GM19455 (cell line): ENCODE measurements at regions not wholly inside any gene's neighbourhood (a gene's known extent, or its start where the extent isn't known, plus 50 kb on each side); places are given as distances from the start of the nearest gene placed in this dataset.
"Not testable (repeated sequence)": the region's sequence is repeated elsewhere in the genome, so short reads cannot be mapped to it uniquely, and the experiment has no call there.

Source experiments
- ATAC-seq: cut with Tn5 transposase; IDR thresholded peaks from one replicate; pipeline ENCODE4 v1.9.1; 2021; ENCODE audit not compliant: unreplicated experiment

DNA sequence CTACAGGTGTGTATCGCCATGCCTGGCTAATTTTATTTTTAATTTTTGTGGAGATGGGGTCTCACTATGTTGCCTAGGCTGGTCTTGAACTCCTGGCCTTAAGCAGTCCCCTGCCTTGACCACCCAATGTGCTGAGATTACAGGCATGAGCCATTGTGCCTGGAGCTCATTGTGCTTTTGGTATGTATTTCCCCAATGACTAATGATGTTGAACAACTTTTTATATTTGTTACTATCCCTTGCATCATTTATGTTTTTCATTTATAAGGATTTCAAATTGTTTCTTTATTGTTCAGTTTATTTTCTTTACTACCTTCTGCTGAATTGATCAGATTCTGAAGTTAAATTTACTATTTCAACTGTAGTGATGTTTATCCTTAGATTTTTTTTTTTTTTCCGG is 199.7 kb downstream of the CEP135 start:
- no peak for ATAC-seq

DNA sequence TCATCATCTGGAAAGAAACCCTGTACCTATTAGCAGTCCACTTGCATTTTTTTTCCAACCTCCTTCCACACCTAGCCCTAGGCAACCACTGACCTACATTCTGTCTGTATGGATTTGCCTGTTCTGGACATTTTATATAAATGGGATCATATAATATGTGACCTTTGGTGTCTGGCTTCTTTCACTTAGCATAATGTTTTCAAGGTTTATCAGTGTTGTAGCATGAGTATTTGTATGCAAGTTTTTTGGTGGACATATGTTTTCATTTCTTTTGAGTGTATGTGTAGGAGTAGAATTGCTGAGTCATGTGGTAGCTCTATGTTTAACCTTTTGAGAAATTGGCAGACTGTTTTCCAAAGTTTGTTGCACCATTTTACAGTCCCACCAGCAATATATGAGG is 198.6 kb downstream of the CEP135 start:
- ATAC-seq, result no peak

DNA sequence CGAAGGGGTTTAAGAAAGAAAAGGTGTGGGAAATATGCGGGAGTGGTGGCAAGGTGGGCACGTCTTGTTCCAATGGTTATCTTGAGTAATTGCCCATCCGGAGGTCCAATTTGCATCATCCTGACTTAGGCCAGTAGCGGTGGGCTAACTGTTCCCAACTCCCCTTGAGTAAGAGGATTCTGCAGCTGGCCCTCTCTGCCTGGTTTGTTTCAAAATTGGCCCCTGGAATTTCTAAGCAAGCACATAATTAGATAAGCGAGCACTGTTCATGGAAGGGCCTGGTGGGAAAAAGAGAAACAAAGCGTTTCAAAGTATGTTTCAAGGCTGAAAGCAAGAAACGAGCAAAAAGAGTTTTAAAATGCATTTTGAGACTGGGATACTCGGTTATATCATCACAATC is 198.2 kb downstream of the CEP135 start:
- ATAC-seq, result no peak

DNA sequence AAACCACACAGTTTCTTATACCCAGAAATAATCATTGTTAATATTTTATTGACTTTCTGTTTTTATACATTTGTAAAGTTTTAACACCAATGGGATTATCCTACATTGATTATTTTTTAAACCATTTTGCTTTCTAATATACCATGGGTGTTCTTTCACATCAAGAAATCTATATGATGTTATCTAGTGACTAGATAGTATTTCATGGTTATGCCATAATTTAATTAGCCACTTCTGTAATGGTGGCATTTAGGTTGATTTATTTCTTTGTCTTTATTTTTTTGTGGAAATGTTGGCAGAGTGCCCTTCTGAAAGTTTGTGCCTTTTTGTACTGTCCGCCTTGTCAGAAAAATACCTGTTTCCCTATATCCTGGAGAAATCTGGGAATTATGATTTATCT is 193.3 kb downstream of the CEP135 start:
- no peak for ATAC-seq

DNA sequence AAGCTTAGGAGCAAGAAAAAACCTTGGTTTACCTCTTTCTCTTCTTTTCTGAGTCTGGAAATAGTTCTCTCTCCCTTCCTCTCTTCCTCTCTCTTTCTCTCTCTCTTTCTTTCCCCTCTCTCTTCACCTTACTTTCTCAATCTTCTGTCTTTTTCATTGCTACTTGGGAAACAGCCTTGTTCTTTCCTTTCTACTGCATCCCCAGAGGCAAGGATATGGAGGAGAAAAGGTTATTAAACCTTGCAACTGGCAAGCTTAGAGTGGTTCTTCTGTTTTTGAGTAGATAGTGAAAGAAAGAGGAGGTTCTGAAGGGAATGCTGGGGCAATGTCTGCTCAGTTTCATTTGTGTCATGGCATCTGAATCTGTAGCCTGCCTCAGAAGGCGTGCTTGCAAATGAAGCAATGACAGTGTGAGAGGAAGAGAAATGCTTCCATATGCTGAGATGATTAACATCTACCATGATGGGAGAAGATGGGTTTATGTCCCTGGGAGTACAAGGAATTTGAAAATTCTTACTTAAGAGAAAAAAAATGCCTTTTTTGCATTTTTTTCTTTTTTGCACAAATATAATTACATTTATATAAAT is 190.6 kb downstream of the CEP135 start:
- ATAC-seq, result no peak

DNA sequence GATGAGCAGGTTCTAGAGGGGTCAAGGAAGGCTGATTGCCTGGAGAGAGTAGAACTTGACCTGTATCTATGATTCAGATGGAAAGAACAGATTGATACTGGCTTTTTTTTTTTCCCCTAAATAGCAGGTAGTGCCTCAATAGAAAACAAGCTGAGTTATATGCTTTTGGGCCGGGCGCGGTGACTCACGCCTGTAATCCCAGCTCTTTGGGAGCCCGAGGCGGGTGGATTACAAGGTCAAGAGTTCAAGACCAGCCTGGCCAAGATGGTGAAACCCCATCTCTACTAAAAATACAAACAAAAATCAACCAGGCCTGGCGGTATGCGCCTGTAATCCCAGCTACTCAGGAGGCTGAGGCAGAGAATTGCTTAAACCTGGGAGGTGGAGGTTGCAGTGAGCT is 186.1 kb downstream of the CEP135 start:
- ATAC-seq, result not testable (repeated sequence)

DNA sequence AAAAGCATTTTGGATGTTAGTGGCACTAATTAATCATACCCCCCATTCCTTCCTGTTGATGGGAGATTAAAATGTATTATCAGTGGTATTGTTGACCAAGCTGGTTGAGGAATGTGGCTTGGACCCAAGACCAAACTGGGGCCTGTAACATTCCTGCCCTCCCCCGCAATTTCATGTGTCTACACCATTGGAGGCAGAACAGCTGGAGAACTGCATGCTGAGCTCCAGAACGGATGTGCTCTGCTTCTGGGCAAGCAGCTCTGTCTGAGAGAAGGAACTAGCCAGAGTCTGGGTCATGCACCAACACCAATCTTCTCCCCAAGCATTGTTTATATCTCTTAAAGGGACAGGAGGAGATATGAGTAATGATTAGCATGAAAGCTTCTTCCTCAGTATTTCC is 185.5 kb downstream of the CEP135 start:
- ATAC-seq, result no peak

DNA sequence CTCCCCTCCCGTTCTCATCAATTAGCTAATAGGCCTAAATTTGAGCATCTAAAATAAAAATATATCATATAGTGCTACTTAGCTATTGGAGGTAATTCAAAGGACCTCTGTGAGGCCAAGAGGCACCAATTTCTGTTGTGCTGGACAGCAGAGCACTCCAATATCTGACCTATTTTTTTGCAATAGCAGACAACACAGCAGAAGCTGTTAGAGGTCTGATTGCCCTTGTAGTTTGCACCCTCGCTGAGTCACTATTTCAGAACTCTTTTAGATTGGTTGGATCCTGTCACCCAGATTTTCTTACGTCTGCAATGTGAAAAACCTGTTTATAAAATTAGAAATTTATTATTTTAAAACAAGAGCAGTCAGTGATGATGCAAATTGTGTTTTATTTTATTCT is 184.1 kb downstream of the CEP135 start:
- ATAC-seq, result no peak

DNA sequence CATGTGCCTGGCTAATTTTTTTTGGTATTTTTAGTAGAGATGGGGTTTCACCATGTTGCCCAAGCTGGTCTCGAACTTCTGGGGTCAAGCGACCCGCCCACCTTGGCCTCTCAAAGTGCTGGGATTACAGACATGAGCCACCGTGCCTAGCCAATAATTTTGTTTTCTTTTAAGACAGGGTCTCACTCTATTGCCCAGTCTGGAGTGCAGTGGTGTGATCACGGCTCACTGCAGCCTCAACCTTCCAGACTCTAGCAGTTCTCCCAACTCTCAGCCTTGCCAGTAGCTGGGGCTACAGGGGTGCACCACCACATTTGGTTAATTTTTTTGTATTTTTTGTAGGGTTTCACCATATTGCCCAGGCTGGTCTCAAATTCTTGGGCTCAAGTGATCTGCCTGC is 183.4 kb downstream of the CEP135 start:
- ATAC-seq, result not testable (repeated sequence)

DNA sequence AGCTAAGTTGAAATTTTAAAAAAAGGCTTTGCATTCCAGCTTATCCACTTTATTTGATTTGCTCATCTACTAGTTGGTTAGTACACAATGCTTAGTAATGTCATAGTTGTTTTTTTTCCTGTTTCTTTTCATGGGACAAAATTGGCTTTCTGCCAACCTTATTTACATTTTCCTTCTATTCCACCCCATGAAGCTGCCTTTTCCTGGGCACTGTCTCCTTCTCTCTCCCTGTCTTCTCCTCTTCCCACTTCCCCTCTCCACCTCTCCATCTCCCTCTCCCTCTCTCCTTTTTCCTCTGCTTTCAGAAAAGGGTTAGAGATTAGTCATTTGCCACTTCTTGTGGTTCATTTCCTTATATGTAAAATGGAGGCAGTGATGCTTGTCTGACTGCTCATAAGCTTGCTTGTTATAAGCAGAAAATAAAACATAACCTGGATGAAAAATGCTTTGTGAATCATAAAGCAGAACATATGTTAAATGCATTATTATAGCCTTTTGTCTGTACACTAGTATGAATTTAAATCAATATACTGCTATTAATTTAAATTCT is 181.9 kb downstream of the CEP135 start:
- ATAC-seq, result no peak

DNA sequence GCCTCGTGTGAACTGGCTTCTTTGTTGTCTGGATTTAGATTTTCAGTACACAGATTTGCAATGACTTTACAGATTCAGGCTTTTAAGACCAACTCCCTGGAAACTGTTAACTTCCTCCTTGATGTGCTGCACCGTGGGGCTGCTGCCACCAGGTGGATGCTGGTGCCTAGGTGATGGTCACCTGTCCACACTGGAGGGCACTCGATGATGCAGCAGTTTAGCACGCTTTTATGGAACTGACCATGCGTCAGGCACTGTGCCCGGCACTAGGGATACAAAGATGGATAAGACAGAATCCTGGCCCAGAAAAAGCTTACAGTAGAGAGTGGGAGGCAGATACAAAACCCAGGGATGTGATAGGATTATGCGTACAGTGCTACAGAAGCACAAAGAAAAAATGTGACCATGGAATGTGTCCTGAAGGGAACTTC is 180.7 kb downstream of the CEP135 start:
- no peak for ATAC-seq

DNA sequence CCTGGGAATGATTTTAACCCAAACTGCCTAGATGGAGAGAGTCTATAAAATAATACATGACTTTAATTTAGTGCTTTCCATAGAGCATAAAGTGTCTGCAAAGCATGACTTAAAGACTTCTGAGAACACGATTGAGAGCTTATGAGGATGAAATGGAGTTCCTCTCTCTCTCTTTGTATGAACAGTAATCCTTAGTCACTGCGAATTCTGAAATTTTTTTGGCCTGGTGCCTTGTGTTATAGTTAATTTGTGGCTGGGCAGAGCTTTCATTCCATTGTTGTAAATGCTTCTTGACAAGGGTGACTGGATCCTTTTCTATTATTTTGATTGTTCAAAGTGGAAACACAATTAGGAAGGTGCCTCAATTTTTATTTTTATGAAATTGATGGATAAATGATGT is 179.5 kb downstream of the CEP135 start:
- no peak for ATAC-seq

DNA sequence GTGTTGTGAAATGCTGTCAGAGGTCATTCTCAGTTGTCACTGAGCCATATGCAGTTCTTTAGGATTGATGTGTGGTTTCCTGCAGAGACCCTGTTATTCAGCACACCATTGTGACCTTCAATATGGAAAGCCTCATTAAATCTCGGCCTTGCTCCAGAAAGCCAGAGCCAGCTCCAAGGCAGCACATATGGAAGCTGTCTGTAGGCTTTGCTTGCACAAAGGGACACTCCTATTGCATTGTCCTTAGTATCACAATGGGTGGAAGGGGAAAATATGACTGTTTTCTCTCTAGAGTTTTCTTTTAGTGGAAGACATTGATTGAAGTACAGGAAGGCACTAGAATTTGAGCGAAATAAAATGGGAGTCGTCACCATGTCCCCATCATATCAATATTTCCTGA is 179.0 kb downstream of the CEP135 start:
- no peak for ATAC-seq

DNA sequence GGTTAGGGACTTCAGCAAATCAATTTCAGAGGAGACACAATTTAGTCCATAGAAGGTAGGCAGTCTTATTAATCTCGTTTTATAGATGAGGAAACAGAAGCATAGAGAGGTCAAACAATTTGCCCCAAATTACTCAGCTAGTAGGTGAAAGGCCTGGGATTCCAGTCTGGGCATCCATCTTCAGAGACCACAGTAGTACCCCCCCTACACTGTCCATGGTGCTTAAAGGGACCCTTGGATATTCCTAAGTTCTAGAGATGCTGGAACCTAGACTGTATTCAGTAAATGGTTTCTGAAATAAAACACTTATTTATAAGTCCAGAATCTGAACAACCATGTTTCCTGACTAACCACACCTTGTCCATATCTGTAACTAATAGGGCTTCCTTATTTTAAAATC is 174.8 kb downstream of the CEP135 start:
- ATAC-seq, result no peak

DNA sequence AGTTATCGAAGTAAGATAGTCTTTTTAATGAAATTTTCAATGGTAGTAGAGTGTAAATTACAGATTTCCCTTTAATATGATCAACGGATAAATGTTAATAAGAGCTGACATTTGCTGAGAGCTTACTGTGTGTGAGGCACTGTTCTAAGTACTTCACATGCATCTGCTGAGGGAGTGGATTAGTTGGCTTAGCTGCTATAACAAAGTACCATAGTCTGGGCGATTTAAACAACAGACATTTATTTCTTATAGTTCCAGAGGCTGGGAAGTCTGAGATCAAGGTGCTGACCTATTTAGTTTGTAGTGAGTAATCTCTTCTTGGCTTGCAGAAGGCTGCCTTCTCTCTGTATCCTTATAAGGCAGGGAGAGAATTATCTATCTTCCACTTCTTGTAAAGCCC is 174.3 kb downstream of the CEP135 start:
- ATAC-seq, result no peak

DNA sequence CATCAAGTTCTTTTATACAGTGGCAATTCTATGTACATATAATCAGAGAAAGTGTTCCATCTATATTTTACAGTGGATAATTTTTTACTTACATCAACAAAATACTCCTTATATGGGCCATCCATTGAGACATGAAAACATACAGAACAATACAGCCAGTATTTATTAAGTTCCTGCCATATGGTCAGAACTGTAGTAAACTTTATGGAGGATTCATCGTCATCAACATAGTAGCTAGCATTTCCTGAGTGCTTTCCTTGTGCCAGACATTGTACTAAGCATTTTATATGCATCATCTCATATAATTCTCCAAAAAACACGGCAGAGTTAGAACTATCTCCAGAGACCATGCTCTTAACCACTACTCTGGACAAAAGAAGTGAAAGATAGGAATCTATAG is 170.1 kb downstream of the CEP135 start:
- no peak for ATAC-seq

DNA sequence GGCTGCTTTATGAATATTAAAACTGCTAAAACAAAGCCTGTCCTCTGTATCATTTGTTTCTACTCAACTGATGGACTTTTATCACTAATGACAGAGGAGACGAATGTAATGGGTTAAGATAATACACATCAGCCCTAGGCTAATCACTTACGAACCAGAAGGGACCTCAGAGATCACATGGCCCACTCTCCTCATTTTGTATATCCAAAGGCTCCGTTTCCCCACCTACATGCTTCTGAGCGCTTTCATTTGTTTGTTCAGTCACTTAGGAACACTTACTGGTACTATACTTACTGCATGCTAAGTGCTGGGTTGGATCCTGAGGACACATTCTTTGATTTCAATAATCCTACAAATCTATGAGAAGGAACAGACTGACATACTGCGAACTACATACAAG is 169.3 kb downstream of the CEP135 start:
- ATAC-seq, result no peak

DNA sequence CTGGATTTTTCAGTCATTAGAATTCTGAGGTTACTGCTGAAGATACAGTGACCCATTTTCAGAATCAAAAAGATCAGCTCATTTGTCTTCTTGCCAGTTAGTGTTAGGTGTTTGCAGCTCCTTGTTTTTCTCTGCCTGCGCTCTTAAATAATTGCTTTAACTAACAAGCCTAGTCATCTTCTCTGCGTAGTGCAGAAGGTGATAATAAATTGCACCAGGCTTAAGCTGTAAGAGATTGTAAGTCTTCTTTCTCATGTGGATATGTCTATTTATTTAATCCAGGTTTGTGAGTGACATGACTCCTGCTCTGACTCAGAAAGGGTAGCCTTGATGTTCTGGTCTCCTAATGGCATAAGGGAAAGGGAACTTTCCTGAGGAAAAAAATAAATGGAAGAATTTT is 167.2 kb downstream of the CEP135 start:
- ATAC-seq, result no peak

DNA sequence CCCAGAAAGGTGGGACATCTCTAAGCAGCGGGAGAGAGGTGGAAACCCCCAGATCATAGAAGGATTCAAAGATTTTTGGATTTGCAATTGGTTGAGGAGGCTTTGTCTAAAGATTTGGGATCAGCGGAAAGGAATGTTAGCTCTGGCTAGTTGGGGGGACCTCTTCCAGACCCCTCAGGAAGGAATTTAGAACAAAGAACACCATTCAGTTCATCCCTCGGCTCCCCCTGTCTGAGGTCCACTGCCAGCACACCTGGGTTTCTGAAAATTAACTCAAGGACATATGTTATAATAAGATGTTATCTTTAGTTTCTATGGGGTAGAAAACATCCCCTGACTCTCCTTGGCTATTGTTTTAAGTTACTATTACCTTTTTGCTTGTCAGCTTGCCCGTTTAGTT is 163.6 kb downstream of the CEP135 start:
- ATAC-seq, result no peak

DNA sequence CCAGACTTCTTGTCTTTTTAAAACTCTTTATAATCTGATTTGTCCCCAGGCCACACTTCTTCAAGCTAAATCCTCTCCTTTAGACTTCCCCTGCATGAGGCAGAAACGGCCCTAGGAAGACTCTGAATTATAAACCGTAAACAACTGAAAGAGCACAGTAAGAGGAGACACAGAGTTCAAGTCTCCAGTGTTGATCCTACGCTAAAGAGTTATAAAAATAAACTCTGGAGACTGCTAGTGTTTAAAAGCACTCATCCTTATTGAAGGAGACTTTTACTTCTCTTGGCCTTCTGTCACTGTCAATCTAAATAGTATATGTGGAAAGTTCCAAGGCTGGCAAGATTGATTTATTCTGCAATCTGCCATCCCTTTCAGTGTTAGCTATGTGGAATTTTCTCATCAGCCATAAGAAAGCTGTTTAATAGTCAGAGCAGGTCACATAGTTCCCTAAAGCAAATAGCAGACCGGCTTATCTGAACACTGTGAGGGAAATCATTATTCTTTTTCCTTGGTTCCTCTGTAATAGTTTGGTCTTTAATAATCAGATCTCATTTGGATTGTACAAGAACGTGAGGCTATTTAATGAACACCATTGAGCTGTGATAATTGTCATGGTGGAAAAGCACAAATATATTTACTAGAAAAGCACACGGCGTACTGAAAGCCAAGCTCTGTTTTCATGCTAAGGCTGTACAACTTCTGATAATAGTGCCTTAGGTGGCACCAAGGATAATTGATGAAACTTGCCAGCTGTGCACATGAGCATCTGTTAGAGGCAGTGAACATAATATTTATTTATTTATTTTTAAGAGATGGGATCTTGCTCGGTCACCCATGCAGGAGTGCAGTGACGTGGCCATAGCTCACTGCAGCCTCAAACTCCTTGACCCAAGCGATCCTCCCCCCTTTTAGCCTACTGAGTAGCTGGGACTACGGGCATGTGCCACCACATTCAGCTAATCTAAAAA is 157.7 kb downstream of the CEP135 start:
- no peak for ATAC-seq

DNA sequence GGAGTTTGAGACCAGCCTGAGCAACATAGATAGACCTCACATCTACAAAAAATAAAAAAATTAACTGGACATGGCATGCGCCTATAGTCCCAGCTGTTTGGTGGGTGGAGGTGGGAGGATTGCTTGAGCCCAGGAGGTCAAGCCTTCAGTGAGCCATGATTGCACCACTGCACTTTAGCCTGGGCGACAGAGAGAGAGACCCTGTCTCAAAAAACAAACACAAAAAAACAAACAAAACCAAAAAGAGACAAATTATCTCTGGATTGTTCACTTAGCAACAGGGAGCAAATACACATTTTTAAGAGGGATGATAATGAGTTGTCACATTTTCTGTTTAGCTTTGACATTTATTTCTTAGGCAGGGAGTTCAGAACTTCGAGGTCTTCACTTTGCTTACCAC is 155.4 kb downstream of the CEP135 start:
- no peak for ATAC-seq

DNA sequence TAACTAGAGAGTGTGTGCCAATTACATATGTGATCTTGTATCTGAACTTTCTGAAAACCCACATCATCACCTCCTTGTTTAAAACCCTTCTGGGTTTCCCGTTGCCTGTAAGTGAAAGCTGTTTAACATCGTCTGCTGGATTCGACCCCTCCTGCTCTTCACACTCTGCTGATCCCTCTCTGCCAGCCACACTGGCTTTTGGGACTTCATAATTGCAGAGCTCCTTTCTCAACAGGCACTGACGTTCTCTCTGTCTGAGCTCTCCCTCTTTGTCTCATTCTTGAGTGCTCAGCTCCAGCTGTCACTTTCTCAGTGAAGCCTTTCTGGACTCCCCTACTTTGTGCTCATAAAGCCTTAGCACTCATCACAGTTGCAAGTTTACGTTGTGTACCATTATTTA is 153.9 kb downstream of the CEP135 start:
- ATAC-seq, result no peak
